Activated naive CD8-positive, alpha-beta T cell treated with anti-CD3 and anti-CD28 coated beads, Interleukin-2, amount 50 U/mL, for 16 hours (primary cell): ENCODE measurements at regions not wholly inside any gene's neighbourhood (a gene's known extent, or its start where the extent isn't known, plus 50 kb on each side); places are given as distances from the start of the nearest gene placed in this dataset.
"Not testable (repeated sequence)": the region's sequence is repeated elsewhere in the genome, so short reads cannot be mapped to it uniquely, and the experiment has no call there.

Experiments used
- DNase-seq: peaks from one replicate; pipeline ENCODE4 v3.0.0-alpha.2; 2020; ENCODE audit warnings: low read depth, low spot score

DNA sequence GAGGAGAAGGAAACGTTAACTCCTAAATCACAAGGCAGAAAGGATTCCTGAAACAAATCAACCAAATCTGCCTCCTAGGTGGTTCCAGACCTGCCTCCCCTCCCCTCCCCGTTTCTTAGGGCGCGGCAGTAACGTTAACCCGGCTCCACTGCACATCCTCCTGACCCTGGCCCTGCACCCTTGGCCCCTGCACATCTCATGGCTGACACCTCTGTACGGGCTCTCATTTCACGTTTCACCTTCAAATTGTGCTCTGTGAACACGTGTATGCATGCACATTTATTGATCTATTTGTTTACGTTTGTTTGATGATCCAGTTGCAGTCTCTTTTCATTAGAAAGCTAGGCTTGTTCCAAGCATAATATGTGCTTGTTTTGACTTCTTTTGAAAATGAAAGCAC is 358.1 kb downstream of the ADGRD1 start:
- no peak for DNase-seq

GRCh38 chr12:131312382-131312781 is 358.7 kb downstream of the ADGRD1 start:
- not testable (repeated sequence) for DNase-seq

GRCh38 chr12:131312793-131313545 is 359.3 kb downstream of the ADGRD1 start:
- DNase-seq = no peak

GRCh38 chr12:131313635-131314034 is 359.9 kb downstream of the ADGRD1 start:
- DNase-seq = no peak

- no peak for DNase-seq
Measured at GRCh38 chr12:131314524-131315090, 360.9 kb downstream of the ADGRD1 start.

GRCh38 chr12:131315601-131316000 is 361.9 kb downstream of the ADGRD1 start:
- DNase-seq = no peak

GRCh38 chr12:131316388-131316787 is 362.7 kb downstream of the ADGRD1 start:
- DNase-seq = no peak

DNA sequence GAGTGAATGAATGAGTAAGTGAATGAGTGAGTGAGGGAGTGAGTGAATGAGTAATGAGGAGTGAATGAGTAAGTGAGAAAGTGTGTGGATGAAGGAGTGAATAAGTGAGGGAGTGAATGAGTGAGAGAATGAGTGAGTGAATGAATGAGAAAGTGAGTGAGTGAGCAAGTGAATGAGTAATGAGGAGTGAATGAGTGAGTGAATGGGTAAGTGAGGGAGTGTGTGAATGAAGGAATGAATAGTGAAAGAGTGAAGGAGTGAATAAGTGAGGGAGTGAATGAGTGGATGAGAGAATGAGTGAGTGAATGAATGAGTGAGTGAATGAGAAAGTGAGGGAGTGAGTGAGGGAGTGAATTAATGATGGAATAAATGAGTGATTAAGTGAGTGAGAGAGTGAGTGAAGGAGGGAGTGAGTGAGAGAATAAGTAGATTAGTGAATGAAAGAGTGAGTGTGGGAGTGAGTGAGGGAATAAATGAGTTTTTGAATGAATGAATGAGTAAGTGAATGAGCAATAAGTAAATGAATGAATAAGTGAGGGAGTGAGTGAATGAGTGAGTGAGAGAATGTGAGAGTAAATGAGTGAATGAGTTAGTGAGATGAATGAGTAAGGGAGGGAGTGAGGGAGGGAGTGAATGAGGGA is 364.5 kb downstream of the ADGRD1 start:
- no peak for DNase-seq

DNA sequence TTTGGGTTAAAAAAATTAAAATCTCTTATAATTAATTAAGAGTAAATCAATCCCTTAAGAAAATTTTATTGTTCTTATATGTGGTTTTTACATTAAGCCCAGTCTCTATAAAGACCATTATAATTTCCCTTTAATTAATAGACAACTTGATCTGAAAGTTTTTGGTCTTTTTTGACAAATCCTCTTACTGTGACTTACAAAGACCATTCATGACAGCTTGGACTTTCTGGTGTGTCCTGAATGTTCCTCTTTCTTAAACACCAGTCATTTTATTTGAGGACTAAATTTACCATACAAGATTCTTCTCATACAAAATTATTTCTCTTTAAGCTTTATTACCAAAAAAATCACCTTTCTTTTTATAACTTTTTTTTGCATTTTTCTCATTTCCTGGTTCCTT is 368.3 kb downstream of the ADGRD1 start:
- no peak for DNase-seq

GRCh38 chr12:131322460-131322859 is 368.8 kb downstream of the ADGRD1 start:
- not testable (repeated sequence) for DNase-seq

DNA sequence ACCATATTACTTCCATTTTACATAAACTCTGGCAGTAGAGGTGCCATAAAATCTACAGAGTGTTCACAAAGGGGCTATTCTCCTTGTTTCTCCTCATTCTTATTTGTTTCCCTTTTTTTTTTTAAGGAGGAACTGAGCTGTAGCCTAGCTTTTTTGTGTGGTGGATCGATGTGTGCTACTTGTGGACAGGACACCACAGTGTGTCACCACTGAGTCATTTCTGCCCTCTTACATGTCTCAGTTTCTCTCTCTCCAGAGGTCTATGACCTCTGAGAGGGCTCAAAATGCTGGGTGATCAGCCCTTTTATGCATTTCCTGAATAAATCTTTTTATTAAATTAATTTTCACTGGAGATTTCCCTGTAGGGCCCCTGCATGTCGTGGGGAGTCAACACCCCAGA is 370.2 kb downstream of the ADGRD1 start:
- DNase-seq = no peak

GRCh38 chr12:131327521-131328488 is 374.1 kb downstream of the ADGRD1 start:
- no peak for DNase-seq

DNA sequence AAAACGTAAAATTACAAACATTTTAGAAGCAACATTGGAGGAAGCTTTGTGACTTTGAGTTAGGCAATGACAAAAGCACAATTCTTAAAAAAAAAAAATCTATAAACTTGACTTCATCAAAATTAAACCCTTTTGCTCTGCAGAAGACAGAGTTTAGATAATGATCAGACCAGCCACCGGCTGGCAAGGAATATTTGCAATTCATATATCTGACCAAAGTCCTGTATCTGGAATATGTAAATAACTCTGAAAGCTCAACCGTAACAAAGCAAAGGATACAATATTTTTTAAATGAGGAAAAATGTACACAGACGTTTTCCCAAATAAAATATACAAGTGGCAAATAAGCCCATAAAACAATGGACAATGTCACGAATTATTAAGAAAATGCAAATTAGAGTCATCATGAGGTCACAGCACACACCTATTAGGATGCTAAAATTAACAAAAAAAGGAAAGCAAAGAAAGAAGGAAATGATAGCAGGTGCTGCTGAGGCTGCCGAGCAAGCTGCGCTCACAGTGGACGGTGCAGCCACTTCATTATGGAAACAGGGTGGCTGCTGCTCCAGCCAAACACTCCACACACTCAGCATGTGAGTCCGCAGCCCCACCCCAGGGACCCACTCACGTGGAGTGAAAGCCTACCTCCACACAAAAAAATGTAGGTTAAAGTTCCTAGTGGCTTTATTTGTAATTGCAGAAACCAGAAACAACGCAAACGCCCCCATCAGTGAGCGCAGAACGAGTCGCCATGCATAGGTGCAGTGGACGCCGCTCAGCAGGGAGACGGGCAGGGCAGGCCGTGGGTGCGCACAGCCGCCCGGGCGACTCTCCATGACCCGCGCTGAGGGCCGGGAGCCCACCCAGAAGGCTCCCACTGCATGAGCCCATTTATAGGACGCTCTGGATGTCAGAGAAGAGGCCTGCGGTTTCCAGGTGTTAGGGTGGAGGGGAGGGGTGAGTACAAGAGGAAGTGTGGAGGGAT is 375.4 kb downstream of the ADGRD1 start:
- DNase-seq = not testable (repeated sequence)

DNA sequence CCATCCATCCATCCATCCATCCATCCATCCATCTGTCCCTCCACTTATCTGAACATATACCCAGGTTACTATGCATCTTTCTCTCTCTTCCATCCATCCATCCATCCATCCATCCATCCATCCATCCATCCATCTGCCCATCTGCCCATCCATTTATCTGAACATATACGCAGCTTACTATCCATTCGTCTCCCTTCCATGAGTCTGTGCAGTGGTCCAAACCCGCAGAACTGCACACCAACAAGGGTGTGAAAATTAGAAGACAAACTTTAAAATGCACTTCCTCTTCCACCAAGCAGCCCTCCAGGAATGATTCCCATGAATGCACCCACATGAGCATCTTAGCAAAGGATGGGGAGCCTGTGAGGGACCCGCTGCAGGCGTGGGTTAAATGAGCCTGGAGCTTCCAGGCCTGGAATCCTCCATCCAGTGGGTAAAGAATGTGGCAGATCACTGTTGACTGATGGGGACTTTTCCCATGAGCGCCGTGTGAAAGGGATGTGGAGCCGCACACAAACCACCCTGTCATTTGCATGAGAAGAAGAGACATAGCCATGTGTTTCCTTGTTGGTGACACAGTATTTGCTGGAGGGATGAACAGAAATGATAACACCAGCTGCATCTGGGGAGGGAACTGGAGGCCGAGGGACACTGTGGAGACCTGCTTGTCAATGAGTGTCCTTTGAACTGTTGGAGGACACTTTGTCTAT is 376.6 kb downstream of the ADGRD1 start:
- no peak for DNase-seq

GRCh38 chr12:131331148-131331750 is 377.5 kb downstream of the ADGRD1 start:
- no peak for DNase-seq

- no peak for DNase-seq
Measured at GRCh38 chr12:131332224-131332623, 378.5 kb downstream of the ADGRD1 start.

DNA sequence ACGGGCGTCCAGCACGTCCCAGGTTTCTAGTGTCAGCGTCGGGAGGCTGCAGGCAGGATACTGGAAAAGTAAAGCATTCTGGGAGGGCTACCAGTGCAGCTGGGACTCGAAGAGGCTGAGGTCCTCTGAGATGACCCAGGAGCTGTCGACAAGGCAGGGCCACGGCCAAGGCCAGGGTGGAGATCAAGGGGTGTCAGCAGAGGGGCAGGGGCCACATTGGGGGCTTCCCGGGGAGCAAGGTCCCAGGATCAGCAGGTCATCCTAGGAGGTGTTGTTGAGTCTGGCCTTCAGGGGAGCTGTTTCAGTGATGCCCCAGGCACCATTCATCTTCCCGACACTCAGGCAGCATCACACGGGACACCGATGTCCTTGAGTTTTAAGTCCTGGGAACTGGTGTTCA is 377.8 kb upstream of the SFSWAP start:
- DNase-seq = no peak

GRCh38 chr12:131333621-131334440 is 377.1 kb upstream of the SFSWAP start:
- DNase-seq = no peak

DNA sequence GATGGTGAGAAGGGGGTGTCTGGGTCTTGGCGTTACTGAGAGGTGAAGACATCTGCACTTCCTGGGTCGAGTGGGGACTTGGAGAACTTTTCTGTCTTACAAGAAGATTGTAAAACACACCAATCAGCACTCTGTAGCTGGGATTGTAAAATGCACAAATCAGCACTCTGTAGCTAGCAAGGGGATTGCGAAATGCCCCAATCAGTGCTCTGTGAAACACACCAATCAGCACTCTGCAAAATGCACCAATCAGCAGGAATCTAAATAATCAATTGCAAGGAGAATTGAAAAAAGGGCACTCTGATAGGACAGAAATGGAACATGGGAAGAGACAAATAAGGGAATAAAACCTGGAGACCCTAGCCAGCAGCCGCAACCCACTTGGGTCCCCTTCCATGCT is 376.1 kb upstream of the SFSWAP start:
- no peak for DNase-seq
